Activated T-cell treated with anti-CD3 and anti-CD28 coated beads, Interleukin-2, amount 50 U/mL, for 48 hours (primary cell): ENCODE measurements at regions not wholly inside any gene's neighbourhood (a gene's known extent, or its start where the extent isn't known, plus 50 kb on each side); places are given as distances from the start of the nearest gene placed in this dataset.

ENCODE experiments used
- DNase-seq, 2 experiments: peaks; one replicate each; pipeline ENCODE4 v3.0.0-alpha.2; 2020

- no peak for DNase-seq
Measured at GRCh38 chr2:41737888-41738287, 309.9 kb upstream of the PKDCC start.

GRCh38 chr2:41741951-41742595 lies 305.7 kb upstream of the PKDCC start:
- DNase-seq, result no peak

- DNase-seq, result no peak
Measured at GRCh38 chr2:41743324-41743723, 304.5 kb upstream of the PKDCC start.

GRCh38 chr2:41750829-41751228 lies 297.0 kb upstream of the PKDCC start:
- DNase-seq, result no peak

GRCh38 chr2:41759880-41760279 lies 287.9 kb upstream of the PKDCC start:
- no peak for DNase-seq

- no peak for DNase-seq
Measured at GRCh38 chr2:41763141-41763540, 284.7 kb upstream of the PKDCC start.

GRCh38 chr2:41764131-41764530 lies 283.7 kb upstream of the PKDCC start:
- DNase-seq, result no peak

- DNase-seq, result no peak
Measured at GRCh38 chr2:41764919-41765318, 282.9 kb upstream of the PKDCC start.

- no peak for DNase-seq
Measured at GRCh38 chr2:41768310-41768709, 279.5 kb upstream of the PKDCC start.

GRCh38 chr2:41771710-41772109 lies 276.1 kb upstream of the PKDCC start:
- no peak for DNase-seq

- DNase-seq, result no peak
Measured at GRCh38 chr2:41772697-41773096, 275.1 kb upstream of the PKDCC start.

GRCh38 chr2:41774011-41774605 lies 273.7 kb upstream of the PKDCC start:
- no peak for DNase-seq

GRCh38 chr2:41775366-41776025 lies 272.3 kb upstream of the PKDCC start:
- no peak for DNase-seq

GRCh38 chr2:41779888-41780287 lies 267.9 kb upstream of the PKDCC start:
- no peak for DNase-seq

- DNase-seq, result peak; percentile 25 to 30
Measured at GRCh38 chr2:41782306-41783158, 265.3 kb upstream of the PKDCC start.

GRCh38 chr2:41784496-41784895 lies 263.3 kb upstream of the PKDCC start:
- no peak for DNase-seq

- DNase-seq, result no peak
Measured at GRCh38 chr2:41785251-41786022, 262.4 kb upstream of the PKDCC start.

- no peak for DNase-seq
Measured at GRCh38 chr2:41791523-41791922, 256.3 kb upstream of the PKDCC start.

GRCh38 chr2:41803361-41803760 lies 244.5 kb upstream of the PKDCC start:
- DNase-seq, result no peak

GRCh38 chr2:41806286-41806685 lies 241.5 kb upstream of the PKDCC start:
- no peak for DNase-seq

- DNase-seq, result no peak
Measured at GRCh38 chr2:41821167-41821566, 226.7 kb upstream of the PKDCC start.

GRCh38 chr2:41826921-41827320 lies 220.9 kb upstream of the PKDCC start:
- no peak for DNase-seq
